Left lung (tissue), 4 donors: ENCODE measurements at regions not wholly inside any gene's neighbourhood (a gene's known extent, or its start where the extent isn't known, plus 50 kb on each side); places are given as distances from the start of the nearest gene placed in this dataset.

Experiments used
- ATAC-seq: fragments of 200-7000 bp; cut with Tn5 transposase; one replicate; pipeline ENCODE4 v1.9.1; 2020; ENCODE audit warnings: moderate library complexity
- DNase-seq, 4 donors: peaks; one replicate each; pipeline ENCODE4 v3.0.0-alpha.2; 2013 to 2020
- H3K27ac ChIP-seq, 2 donors: fragments of 200-600 bp; sonication (generic) in 1 of 2; one replicate each; pipeline versions ENCODE4 v1.5.0 to v1.8.0; 2020 to 2021
- H3K27me3 ChIP-seq, 2 donors: fragments of 200-600 bp; sonication (generic) in 1 of 2; one replicate each; pipeline versions ENCODE4 v1.5.0 to v1.8.0; 2020 to 2021
- H3K36me3 ChIP-seq, 2 donors: fragments of 200-600 bp; sonication (generic) in 1 of 2; one replicate each; pipeline versions ENCODE4 v1.5.0 to v1.8.0; 2020 to 2021
- H3K4me1 ChIP-seq, 2 donors: fragments of 200-600 bp; one replicate each; pipeline ENCODE4 v1.8.0; 2021
- H3K4me3 ChIP-seq, 2 donors: fragments of 200-600 bp; sonication (generic) in 1 of 2; one replicate each; pipeline versions ENCODE4 v1.5.0 to v1.8.0; 2020 to 2021; ENCODE audit warnings: mild to moderate bottlenecking in 1 of 2
- H3K9me3 ChIP-seq, 2 donors: fragments of 200-600 bp; sonication (generic) in 1 of 2; one replicate each; pipeline versions ENCODE4 v1.5.0 to v1.8.0; 2020 to 2021
- intact Hi-C, 2 donors: fragments of 100-400 bp; cut with DNase I; formaldehyde crosslinking; loops; one replicate each; pipeline versions ENCODE4 v1.11.2 to v1.14.2; 2022
- TF ChIP-seq, protein P1 (sequence below), 2 donors: fragments of 200-600 bp; sonication (generic) in 1 of 2; IDR thresholded peaks; one replicate each; pipeline versions ENCODE4 v1.5.0 to v1.8.0; 2021; ENCODE audit warnings: antibody characterized with exemption in 2 of 2
- donor health status: DM: no; HTN: yes; CAD: no.
- donor health status: DM: no; HTN: no; CAD: no.

DNA sequence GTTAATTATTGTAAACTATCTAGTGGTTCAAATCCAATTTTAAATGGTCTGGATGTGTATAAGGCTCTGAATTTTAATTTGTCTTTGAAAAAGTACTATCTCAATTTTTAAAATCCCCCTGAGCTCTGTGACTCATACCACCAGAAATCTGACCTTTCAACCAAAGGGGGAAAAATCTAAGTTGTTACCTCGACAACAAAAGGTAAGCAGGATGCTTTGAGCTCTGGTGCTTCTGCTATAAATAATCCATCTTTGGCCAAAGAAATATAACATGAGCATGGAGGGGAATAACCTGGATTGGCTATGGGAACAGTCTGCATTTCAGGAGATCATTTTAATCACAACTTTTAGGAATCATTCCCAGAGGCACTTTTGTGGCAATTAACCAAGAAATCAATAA is 76.3 kb upstream of the PCSK1 start:
- ATAC-seq (no peak), DNase-seq (no peak)
- H3K27me3 ChIP-seq: no peaks in the 10 kb centered on the region
- H3K9me3 ChIP-seq: no peaks in the 10 kb centered on the region
- no peak overlapping the region for H3K27ac ChIP-seq
- H3K4me3 ChIP-seq: no peak overlapping the region
- no peaks in the 10 kb centered on the region for H3K4me1 ChIP-seq
- TF ChIP-seq, protein P1, sequence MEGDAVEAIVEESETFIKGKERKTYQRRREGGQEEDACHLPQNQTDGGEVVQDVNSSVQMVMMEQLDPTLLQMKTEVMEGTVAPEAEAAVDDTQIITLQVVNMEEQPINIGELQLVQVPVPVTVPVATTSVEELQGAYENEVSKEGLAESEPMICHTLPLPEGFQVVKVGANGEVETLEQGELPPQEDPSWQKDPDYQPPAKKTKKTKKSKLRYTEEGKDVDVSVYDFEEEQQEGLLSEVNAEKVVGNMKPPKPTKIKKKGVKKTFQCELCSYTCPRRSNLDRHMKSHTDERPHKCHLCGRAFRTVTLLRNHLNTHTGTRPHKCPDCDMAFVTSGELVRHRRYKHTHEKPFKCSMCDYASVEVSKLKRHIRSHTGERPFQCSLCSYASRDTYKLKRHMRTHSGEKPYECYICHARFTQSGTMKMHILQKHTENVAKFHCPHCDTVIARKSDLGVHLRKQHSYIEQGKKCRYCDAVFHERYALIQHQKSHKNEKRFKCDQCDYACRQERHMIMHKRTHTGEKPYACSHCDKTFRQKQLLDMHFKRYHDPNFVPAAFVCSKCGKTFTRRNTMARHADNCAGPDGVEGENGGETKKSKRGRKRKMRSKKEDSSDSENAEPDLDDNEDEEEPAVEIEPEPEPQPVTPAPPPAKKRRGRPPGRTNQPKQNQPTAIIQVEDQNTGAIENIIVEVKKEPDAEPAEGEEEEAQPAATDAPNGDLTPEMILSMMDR (IDR thresholded peaks at IDR 0.05): no peak
- intact Hi-C loops: no loop called here
- no peaks in the 10 kb centered on the region for H3K36me3 ChIP-seq

DNA sequence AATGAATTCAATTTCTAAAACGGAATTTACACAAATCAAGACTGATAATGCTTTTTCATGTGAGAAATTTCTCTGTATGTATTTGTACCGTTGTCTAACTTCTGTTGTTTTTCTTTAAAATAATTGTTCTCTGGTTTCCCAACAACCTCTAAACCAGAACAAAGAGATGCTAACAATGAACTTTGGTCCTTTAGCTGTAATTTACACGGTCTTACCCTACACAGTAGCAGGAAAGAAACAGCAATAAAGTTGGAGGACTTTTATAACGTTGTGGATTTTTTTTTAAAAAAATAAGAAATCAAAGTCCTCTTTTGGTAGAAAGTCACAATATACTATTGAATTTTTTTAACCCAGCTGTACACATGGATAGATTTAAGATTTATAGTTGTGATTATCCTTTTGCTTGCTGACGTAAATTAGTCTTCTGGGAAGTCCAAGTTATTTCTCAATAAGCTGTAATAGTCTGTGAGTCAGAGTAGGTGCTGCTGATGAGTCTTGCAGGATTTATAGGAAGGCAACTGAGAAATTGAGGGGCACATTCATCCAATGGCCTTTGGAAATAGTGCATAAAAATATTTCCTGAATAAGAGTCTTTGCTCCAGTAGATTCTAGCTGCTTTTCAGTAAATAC is 76.8 kb upstream of the PCSK1 start:
- intact Hi-C loops: no loop called here
- Histone ChIP-seq H3K4me1 (no peaks in the 10 kb centered on the region), H3K4me3 (no peak overlapping the region), H3K27ac (no peak overlapping the region), H3K9me3 (no peaks in the 10 kb centered on the region), H3K27me3 (no peaks in the 10 kb centered on the region), H3K36me3 (no peaks in the 10 kb centered on the region)
- TF ChIP-seq, protein P1 (IDR thresholded peaks at IDR 0.05): no peak
- no peak for DNase-seq
- peak; percentile 60 for ATAC-seq

DNA sequence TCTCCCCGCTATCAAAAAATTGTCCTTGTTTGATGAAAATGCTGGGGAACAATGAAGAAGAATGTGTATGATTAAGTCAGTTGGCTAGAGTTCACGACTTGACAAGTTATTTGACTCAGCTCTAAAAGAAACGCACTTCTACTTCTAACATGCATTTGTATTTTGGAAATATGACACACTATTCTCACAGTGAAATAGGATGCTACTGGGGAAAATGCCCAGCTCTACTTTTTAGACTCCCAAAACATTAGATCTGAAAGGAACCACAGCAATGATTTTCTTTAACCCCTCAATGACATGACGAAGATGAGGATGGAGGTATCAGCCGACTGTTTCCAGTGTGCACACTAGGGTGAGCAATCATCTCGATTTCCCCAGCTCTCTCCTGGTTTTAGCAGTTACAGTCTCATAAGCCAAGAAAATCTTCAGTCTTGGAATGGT is 83.6 kb upstream of the PCSK1 start:
- intact Hi-C loops: no loop called here
- Histone ChIP-seq H3K4me1 (peaks cover 0 to 4% of the 10 kb centered on the region in 2 donors), H3K27me3 (no peaks in the 10 kb centered on the region), H3K36me3 (no peaks in the 10 kb centered on the region), H3K27ac (peak overlapping the region in 1 of 2 donors; percentile 33), H3K4me3 (no peak overlapping the region), H3K9me3 (no peaks in the 10 kb centered on the region)
- DNase-seq (no peak), ATAC-seq (peak; percentile 46)
- TF ChIP-seq, protein P1 (IDR thresholded peaks at IDR 0.05): no peak

DNA sequence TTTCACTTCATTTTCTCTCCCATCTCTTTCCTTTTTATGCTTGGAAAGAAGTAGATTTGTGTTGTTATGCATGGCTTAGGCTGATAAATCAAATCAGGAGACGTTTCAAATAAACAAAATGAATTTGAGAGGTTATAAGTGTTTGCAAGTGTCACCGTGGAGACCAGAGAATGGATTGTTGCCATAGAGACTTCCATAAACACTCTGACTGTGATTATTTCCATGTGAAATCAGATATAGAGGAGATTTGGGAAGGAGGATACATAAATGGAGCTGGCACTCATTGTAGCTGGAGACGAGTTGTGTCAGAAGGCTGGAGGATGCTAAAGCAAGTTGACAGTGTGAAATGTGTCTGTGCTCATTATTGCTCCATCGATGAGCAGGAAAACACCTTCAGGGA is 84.2 kb upstream of the PCSK1 start:
- no peak overlapping the region for H3K4me3 ChIP-seq
- intact Hi-C loops: no loop called here
- peak; percentile 46 for ATAC-seq
- no peaks in the 10 kb centered on the region for H3K27me3 ChIP-seq
- peak in 2 of 4 donors; percentile 9 to 23 for DNase-seq
- H3K36me3 ChIP-seq: no peaks in the 10 kb centered on the region
- no peaks in the 10 kb centered on the region for H3K9me3 ChIP-seq
- TF ChIP-seq, protein P1 (IDR thresholded peaks at IDR 0.05): no peak
- peak overlapping the region in 1 of 2 donors; percentile 33 for H3K27ac ChIP-seq
- peaks cover 0 to 4% of the 10 kb centered on the region in 2 donors for H3K4me1 ChIP-seq

DNA sequence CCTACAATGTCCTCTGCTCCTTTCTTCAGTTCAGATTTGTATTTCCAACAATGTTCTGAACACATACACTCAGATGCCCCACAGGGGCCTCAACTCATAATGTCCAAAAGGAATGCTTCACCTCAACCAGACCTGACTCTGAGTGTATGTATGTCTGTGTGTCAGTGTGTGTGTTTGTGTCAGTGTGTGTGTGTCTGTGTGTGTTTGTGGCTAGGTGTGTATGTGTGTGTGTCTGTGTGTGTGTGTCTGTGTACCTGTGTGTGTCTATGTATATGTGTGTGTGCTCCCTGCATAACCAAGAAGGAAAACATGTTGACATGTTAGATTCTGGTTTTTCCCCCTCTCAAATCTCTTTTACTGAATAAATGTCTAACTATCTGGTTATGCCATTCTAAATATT is 87.3 kb upstream of the PCSK1 start:
- DNase-seq (no peak), ATAC-seq (no peak)
- no peak overlapping the region for H3K27ac ChIP-seq
- TF ChIP-seq, protein P1 (IDR thresholded peaks at IDR 0.05): no peak
- no peaks in the 10 kb centered on the region for H3K9me3 ChIP-seq
- H3K27me3 ChIP-seq: no peaks in the 10 kb centered on the region
- no peaks in the 10 kb centered on the region for H3K36me3 ChIP-seq
- intact Hi-C loops: no loop called here
- peaks cover 0 to 4% of the 10 kb centered on the region in 2 donors for H3K4me1 ChIP-seq
- no peak overlapping the region for H3K4me3 ChIP-seq
